Heart left ventricle (tissue), 16 donors: ENCODE measurements at regions not wholly inside any gene's neighbourhood (a gene's known extent, or its start where the extent isn't known, plus 50 kb on each side); places are given as distances from the start of the nearest gene placed in this dataset.

Source experiments
- ATAC-seq, 4 donors: fragments of 200-7000 bp; cut with Tn5 transposase; one replicate each; pipeline ENCODE4 v1.9.1; 2020 to 2022; ENCODE audit warnings: moderate library complexity in 4 of 4, mild to moderate bottlenecking in 3 of 4, moderate number of reproducible peaks in 1 of 4
- DNase-seq, 5 donors: peaks; one replicate each; pipeline ENCODE4 v3.0.0-alpha.2; 2020
- H3K27ac ChIP-seq, 12 donors: fragments of 200-600 bp; sonication (generic) in 4 of 12; one replicate each; pipeline versions ENCODE4 v1.5.0 to v1.8.0; 2016 to 2022; ENCODE audit warnings: mild to moderate bottlenecking in 2 of 12
- H3K27me3 ChIP-seq, 9 donors: fragments of 200-600 bp; sonication (generic) in 2 of 9; one replicate each; pipeline versions ENCODE4 v1.5.1 to v1.8.0; 2016 to 2022; ENCODE audit warnings: mild to moderate bottlenecking in 3 of 9
- H3K36me3 ChIP-seq, 9 donors: fragments of 200-600 bp; sonication (generic) in 2 of 9; one replicate each; pipeline versions ENCODE4 v1.5.0 to v1.8.0; 2018 to 2022; ENCODE audit warnings: mild to moderate bottlenecking in 2 of 9
- H3K4me1 ChIP-seq, 12 donors: fragments of 200-600 bp; sonication (generic) in 4 of 12; one replicate each; pipeline versions ENCODE4 v1.5.0 to v1.8.0; 2016 to 2022; ENCODE audit warnings: mild to moderate bottlenecking in 3 of 12
- H3K4me3 ChIP-seq, 12 donors: fragments of 200-600 bp; sonication (generic) in 4 of 12; one replicate each; pipeline versions ENCODE4 v1.5.0 to v1.8.0; 2017 to 2022; ENCODE audit warnings: mild to moderate bottlenecking in 9 of 12, moderate library complexity in 4 of 12
- H3K9me3 ChIP-seq, 12 donors: fragments of 200-600 bp; sonication (generic) in 4 of 12; one replicate each; pipeline versions ENCODE4 v1.5.0 to v1.8.0; 2016 to 2022; ENCODE audit warnings: mild to moderate bottlenecking in 1 of 12
- POLR2A ChIP-seq, 2 donors: fragments of 450-650 bp; IDR thresholded peaks; one replicate each; pipeline ENCODE4 v1.6.1; 2017; ENCODE audit warnings: antibody characterized with exemption in 2 of 2, mild to moderate bottlenecking in 2 of 2, moderate library complexity in 2 of 2
- WGBS, 4 donors: extraction: QIAGEN DNeasy Blood & Tissue Kit in 2 of 4; methylation state at CpG; one replicate each; pipeline versions ENCODE4 v1.1.5 to v1.1.7; 2013 to 2018; 5-methylcytosine and 5-hydroxymethylcytosine counted together
- intact Hi-C, 10 donors: fragments of 100-400 bp; cut with DNase I; formaldehyde crosslinking; loops; one replicate each; pipeline versions ENCODE4 v1.11.1 to v1.14.2; 2022
- TF ChIP-seq, protein P1 (sequence below), 12 donors: fragments of 200-600 bp; sonication (generic) in 4 of 12; IDR thresholded peaks; one replicate each; pipeline versions ENCODE4 v1.5.0 to v1.8.0; 2018 to 2022; ENCODE audit warnings: antibody characterized with exemption in 12 of 12, mild to moderate bottlenecking in 5 of 12
- donor health status: ischemic (EF 13 %, LVEDD 7.1; RV severe dilation, severe dysfunction).
- donor health status: healthy with polysubstance abuse.
- donor health status: DM: no; HTN: yes; CAD: no.
- donor health status: DM: no; HTN: no; CAD: no.
- donor health status: ischemic (EF 25% LVEDD 6.9; RV normal size, moderate dysfunction).
- donor health status: ischemic (EF 25% LVEDD 5.7; RV mildly dilated, moderate dysfunction).
- donor health status: healthy.
- donor health status: DM: yes; HTN: yes; CAD: no.
- donor health status: ischemic (EF 35%, LVEDD 5.7; RV mildly dilated, moderate dysfunction).
- donor health status: nonischemic (EF 11% LVEDD 7.7; RV severe dilation, severe dysfunction).
- donor health status: DM: yes; HTN: yes; CAD: no.
- donor health status: PGD.
- donor health status: ischemic (EF 29% LVEDD 5.4; RV normal size, mild dysfunction).
- donor health status: nonischemic (EF 23%, LVEDD 6.1; RV moderate dilation, normal function).

DNA sequence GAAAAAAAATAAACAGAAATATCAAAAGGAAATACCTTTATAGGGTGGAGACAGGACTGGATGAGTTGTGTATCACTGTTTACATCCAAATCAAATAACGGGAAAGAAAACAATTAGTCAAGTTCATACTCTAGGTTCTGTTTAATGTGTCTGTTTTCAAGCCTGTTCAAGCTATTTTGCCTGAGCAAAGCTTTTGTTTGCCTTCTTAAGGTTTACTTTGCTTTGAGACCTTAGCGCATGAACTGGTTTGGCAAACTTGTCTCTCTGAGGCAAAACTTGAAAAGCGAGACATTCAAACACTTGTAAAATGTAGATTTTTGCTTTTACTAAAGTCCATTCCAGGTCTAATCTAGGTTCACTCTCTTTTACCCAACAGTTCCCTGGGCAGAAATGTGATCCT lies 174.1 kb upstream of the RFX3 start:
- H3K36me3 ChIP-seq: no peaks in the 10 kb centered on the region
- no peak for ATAC-seq
- DNase-seq: no peak
- no peaks in the 10 kb centered on the region for H3K9me3 ChIP-seq
- H3K27ac ChIP-seq: no peak overlapping the region
- H3K4me1 ChIP-seq: no peaks in the 10 kb centered on the region
- intact Hi-C loops: no loop called here
- peaks cover 0 to 7% (median 0%) of the 10 kb centered on the region in 9 donors for H3K27me3 ChIP-seq
- TF ChIP-seq, protein P1, sequence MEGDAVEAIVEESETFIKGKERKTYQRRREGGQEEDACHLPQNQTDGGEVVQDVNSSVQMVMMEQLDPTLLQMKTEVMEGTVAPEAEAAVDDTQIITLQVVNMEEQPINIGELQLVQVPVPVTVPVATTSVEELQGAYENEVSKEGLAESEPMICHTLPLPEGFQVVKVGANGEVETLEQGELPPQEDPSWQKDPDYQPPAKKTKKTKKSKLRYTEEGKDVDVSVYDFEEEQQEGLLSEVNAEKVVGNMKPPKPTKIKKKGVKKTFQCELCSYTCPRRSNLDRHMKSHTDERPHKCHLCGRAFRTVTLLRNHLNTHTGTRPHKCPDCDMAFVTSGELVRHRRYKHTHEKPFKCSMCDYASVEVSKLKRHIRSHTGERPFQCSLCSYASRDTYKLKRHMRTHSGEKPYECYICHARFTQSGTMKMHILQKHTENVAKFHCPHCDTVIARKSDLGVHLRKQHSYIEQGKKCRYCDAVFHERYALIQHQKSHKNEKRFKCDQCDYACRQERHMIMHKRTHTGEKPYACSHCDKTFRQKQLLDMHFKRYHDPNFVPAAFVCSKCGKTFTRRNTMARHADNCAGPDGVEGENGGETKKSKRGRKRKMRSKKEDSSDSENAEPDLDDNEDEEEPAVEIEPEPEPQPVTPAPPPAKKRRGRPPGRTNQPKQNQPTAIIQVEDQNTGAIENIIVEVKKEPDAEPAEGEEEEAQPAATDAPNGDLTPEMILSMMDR (IDR thresholded peaks at IDR 0.05): no peak
- no peak for TF ChIP-seq POLR2A (IDR thresholded peaks at IDR 0.05)
- 86 to 88% (median 87%) methylated on average over 3 of the region's 3 CpGs for WGBS, 4 donors
- no peak overlapping the region for H3K4me3 ChIP-seq

DNA sequence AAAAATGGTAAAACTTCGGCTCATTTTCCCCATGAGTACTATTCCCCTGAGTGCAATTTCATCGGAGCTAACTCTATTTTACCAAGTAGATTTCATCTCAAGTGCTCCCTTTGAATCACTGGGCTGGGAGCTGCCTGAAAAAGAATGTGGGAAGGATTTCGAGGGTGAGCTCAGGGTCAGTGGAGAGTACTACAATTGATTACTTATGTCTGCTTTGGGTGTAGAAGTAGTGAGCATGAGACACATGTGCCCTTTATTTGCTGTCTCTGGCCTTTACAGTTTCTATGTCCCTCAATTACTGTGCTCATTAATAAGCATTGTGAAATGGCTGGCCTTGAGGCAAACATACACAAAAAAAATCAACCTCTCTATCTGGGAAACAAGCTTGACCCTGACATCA lies 172.7 kb upstream of the RFX3 start:
- no peaks in the 10 kb centered on the region for H3K9me3 ChIP-seq
- TF ChIP-seq POLR2A (IDR thresholded peaks at IDR 0.05): no peak
- TF ChIP-seq, protein P1 (IDR thresholded peaks at IDR 0.05): no peak
- no peak overlapping the region for H3K27ac ChIP-seq
- H3K27me3 ChIP-seq: peaks cover 0 to 7% (median 0%) of the 10 kb centered on the region in 9 donors
- WGBS, 4 donors: 61 to 72% (median 70%) methylated on average over 3 of the region's 3 CpGs
- no peak for ATAC-seq
- no peaks in the 10 kb centered on the region for H3K36me3 ChIP-seq
- H3K4me3 ChIP-seq: no peak overlapping the region
- no peak for DNase-seq
- intact Hi-C loops: no loop called here
- H3K4me1 ChIP-seq: no peaks in the 10 kb centered on the region

DNA sequence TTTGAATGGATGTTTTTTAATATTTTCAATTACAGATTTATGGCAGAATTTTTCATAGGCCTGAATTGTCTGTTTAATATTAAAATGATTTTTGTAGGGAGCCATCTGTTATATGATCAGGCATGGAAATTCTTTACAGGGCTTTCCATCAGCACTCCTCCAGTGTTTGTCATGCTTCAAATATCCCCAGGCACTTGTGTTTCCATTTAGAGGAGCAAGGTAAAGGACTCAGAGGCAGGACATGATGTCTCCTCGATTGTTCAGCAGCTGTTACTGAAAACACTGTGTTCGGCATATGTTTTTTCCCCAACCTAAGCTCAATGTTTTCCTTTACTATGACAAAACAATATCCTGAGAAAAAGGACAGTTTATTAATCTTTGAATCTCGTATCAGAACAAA lies 172.3 kb upstream of the RFX3 start:
- no peaks in the 10 kb centered on the region for H3K4me1 ChIP-seq
- H3K27me3 ChIP-seq: peaks cover 0 to 7% (median 0%) of the 10 kb centered on the region in 9 donors
- TF ChIP-seq, protein P1 (IDR thresholded peaks at IDR 0.05): no peak
- no peak for TF ChIP-seq POLR2A (IDR thresholded peaks at IDR 0.05)
- H3K4me3 ChIP-seq: no peak overlapping the region
- no peak for ATAC-seq
- DNase-seq: no peak
- WGBS, 4 donors: 62 to 72% (median 67%) methylated on average over 3 of the region's 3 CpGs
- H3K27ac ChIP-seq: no peak overlapping the region
- H3K9me3 ChIP-seq: no peaks in the 10 kb centered on the region
- no peaks in the 10 kb centered on the region for H3K36me3 ChIP-seq
- intact Hi-C loops: no loop called here

DNA sequence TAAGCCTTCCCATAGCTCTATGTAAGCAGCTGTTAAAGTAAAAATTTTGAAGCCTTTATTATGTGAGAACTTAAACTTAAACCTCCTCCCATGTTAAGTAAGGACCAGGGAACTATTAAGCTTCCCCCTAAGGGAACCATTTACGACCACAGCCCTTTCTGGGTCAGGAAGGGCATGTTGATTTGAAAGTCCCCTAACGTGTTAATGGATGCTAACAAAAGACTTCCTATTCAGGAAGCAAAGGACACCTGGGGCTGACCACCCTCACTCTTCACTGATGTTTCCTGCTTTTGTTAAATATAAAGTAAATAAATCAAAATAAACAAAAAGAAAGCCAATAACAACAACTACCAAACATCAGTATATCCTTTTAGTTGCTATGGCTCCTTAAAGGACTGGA lies 170.6 kb upstream of the RFX3 start:
- H3K27me3 ChIP-seq: peaks cover 0 to 3% (median 0%) of the 10 kb centered on the region in 9 donors
- ATAC-seq (no peak), DNase-seq (no peak)
- TF ChIP-seq, protein P1 (IDR thresholded peaks at IDR 0.05): no peak
- no peak for TF ChIP-seq POLR2A (IDR thresholded peaks at IDR 0.05)
- no peaks in the 10 kb centered on the region for H3K36me3 ChIP-seq
- 27 to 52% (median 43%) methylated on average over 2 of the region's 2 CpGs for WGBS, 4 donors
- intact Hi-C loops: no loop called here
- H3K9me3 ChIP-seq: no peaks in the 10 kb centered on the region
- no peak overlapping the region for H3K27ac ChIP-seq
- no peak overlapping the region for H3K4me3 ChIP-seq
- no peaks in the 10 kb centered on the region for H3K4me1 ChIP-seq
